ENCODE measurements at regions not wholly inside any gene's neighbourhood (a gene's known extent, or its start where the extent isn't known, plus 50 kb on each side); places are given as distances from the start of the nearest gene placed in this dataset.

GRCh38 chr20:22159276-22159675 lies 425.1 kb downstream of the FOXA2 start:
- no peak for TF ChIP-seq CTCF (conservative IDR thresholded peaks at IDR 0.05; ENCODE audit: low read length)
- TF ChIP-seq EZH2phosphoT487 (IDR thresholded peaks at IDR 0.05; ENCODE audit: borderline replicate concordance): no peak

Data from Loucy (cell line).